H1 (cell line): ENCODE measurements at regions not wholly inside any gene's neighbourhood (a gene's known extent, or its start where the extent isn't known, plus 50 kb on each side); places are given as distances from the start of the nearest gene placed in this dataset.

Experiments
- CTCF ChIA-PET: fragments of 300-600 bp; sonication (Branson Sonifier 250); formaldehyde crosslinking; loops from one replicate; lab custom pipeline; 2021; ENCODE audit not compliant: partially characterized antibody; lab: Charles Lee
- POLR2A ChIA-PET: fragments of 300-600 bp; sonication (Branson Sonifier 250); formaldehyde crosslinking; loops from one replicate; lab custom pipeline; 2021; ENCODE audit warnings: inconsistent platforms; ENCODE audit not compliant: partially characterized antibody; lab: Charles Lee
- DNase-seq, 2 experiments: peaks; one replicate each; pipeline versions ENCODE4 v3.0.0 to v3.0.0-alpha.2; 2010 to 2022; ENCODE audit warnings: low spot score in 2 of 2, low read depth in 1 of 2, mixed read lengths in 1 of 2
- FAIRE-seq: peaks from 2 replicates; lab custom pipeline; 2011; peaks lifted over from hg19 to GRCh38; lab: Jason Lieb, UNC
- H2AFZ ChIP-seq: 2 replicates; pipeline ENCODE4 v1.8.1; 2012; ENCODE audit warnings: low read length, inconsistent platforms
- H2AK5ac ChIP-seq: 2 replicates; pipeline ENCODE4 v1.6.1; 2013; ENCODE audit warnings: low read depth, low read length
- H2BK120ac ChIP-seq: replicated peaks from 2 replicates; pipeline ENCODE3; 2013; ENCODE audit warnings: low read depth, low read length, inconsistent platforms
- H2BK12ac ChIP-seq: 2 replicates; pipeline ENCODE4 v1.6.1; 2013; ENCODE audit warnings: low read depth, low read length
- H2BK15ac ChIP-seq: 2 replicates; pipeline ENCODE4 v1.6.1; 2013; ENCODE audit warnings: low read length
- H2BK20ac ChIP-seq: 2 replicates; pipeline ENCODE4 v1.6.1; 2013; ENCODE audit warnings: low read length
- H2BK5ac ChIP-seq: 2 replicates; pipeline ENCODE4 v1.6.1; 2013; ENCODE audit warnings: low read depth, low read length
- H3K14ac ChIP-seq: 2 replicates; pipeline ENCODE4 v1.6.1; 2013; ENCODE audit warnings: inconsistent platforms; ENCODE audit not compliant: insufficient read length
- H3K18ac ChIP-seq: 2 replicates; pipeline ENCODE4 v1.6.1; 2013; ENCODE audit warnings: low read length; ENCODE audit errors: extremely low read depth
- H3K23ac ChIP-seq: 2 replicates; pipeline ENCODE4 v1.6.1; 2013; ENCODE audit warnings: inconsistent platforms; ENCODE audit not compliant: insufficient read length
- H3K23me2 ChIP-seq: 2 replicates; pipeline ENCODE4 v1.6.1; 2013; ENCODE audit warnings: low read depth, low read length
- H3K27ac ChIP-seq: 2 replicates; pipeline ENCODE4 v1.6.1; 2011; ENCODE audit warnings: low read depth, low read length, inconsistent platforms
- H3K27me3 ChIP-seq, 4 experiments: replicated peaks in 1 of 4; 1 replicate in 1 of 4; 2 replicates in 3 of 4; pipeline versions ENCODE4 v1.6.1 to v1.8.1; 2011 to 2013; ENCODE audit warnings: low read length in 3 of 4, mild to moderate bottlenecking in 3 of 4, inconsistent platforms in 2 of 4, mixed read lengths in 2 of 4, moderate library complexity in 1 of 4; ENCODE audit not compliant: control insufficient read depth in 3 of 4, insufficient read depth in 3 of 4; ENCODE audit errors: extremely low read depth in 1 of 4
- H3K36me3 ChIP-seq, 4 experiments: 2 replicates each; pipeline versions ENCODE4 v1.6.1 to v1.8.1; 2011 to 2013; ENCODE audit warnings: mild to moderate bottlenecking in 4 of 4, low read length in 3 of 4, moderate library complexity in 2 of 4, control low read depth in 1 of 4, inconsistent platforms in 1 of 4; ENCODE audit not compliant: insufficient read depth in 4 of 4, control insufficient read depth in 2 of 4
- H3K4ac ChIP-seq: replicated peaks from 2 replicates; pipeline ENCODE3; 2013; ENCODE audit warnings: low read length, low read depth, mixed read lengths, inconsistent platforms; ENCODE audit not compliant: insufficient read length
- H3K4me1 ChIP-seq, 4 experiments: replicated peaks in 1 of 4; 1 replicate in 1 of 4; 2 replicates in 3 of 4; pipeline versions ENCODE4 v1.6.1 to v1.8.1; 2011 to 2013; ENCODE audit warnings: low read length in 3 of 4, inconsistent platforms in 2 of 4, mixed read lengths in 1 of 4; ENCODE audit not compliant: insufficient read depth in 4 of 4, control insufficient read depth in 3 of 4
- H3K4me2 ChIP-seq, 2 experiments: 2 replicates each; pipeline versions ENCODE4 v1.6.1 to v1.8.1; 2011 to 2013; ENCODE audit warnings: low read depth in 2 of 2, low read length in 2 of 2, control low read depth in 1 of 2, inconsistent platforms in 1 of 2, mild to moderate bottlenecking in 1 of 2; ENCODE audit not compliant: insufficient read depth in 1 of 2
- H3K4me3 ChIP-seq, 4 experiments: fragments of 200-600, 300-600 bp in 1 of 4; sonication (generic), shearing (Covaris generic), sonication (Bioruptor Twin) in 1 of 4; 2 replicates each; pipeline versions ENCODE4 v1.5.1 to v1.8.1; 2011 to 2016; ENCODE audit warnings: low read length in 4 of 4, low read depth in 3 of 4, control low read depth in 2 of 4, inconsistent platforms in 2 of 4, mild to moderate bottlenecking in 2 of 4, mixed read lengths in 1 of 4, moderate library complexity in 1 of 4; ENCODE audit not compliant: insufficient read depth in 2 of 4; ENCODE audit errors: extremely low read depth in 1 of 4
- H3K56ac ChIP-seq: replicated peaks from 2 replicates; pipeline ENCODE3; 2013; ENCODE audit warnings: low read depth, mild to moderate bottlenecking, mixed read lengths, low read length, inconsistent platforms; ENCODE audit not compliant: insufficient read length
- H3K79me1 ChIP-seq: 2 replicates; pipeline ENCODE4 v1.6.1; 2013; ENCODE audit warnings: low read depth, low read length, control low read depth
- H3K79me2 ChIP-seq, 2 experiments: 2 replicates each; pipeline versions ENCODE4 v1.6.1 to v1.8.1; 2012 to 2013; ENCODE audit warnings: low read length in 2 of 2, mild to moderate bottlenecking in 2 of 2, inconsistent platforms in 1 of 2; ENCODE audit not compliant: insufficient read depth in 2 of 2, control insufficient read depth in 1 of 2
- H3K9ac ChIP-seq, 4 experiments: replicated peaks in 1 of 4; 1 replicate in 1 of 4; 2 replicates in 3 of 4; pipeline versions ENCODE4 v1.6.1 to v1.8.1; 2011 to 2013; ENCODE audit warnings: low read depth in 3 of 4, low read length in 3 of 4, control low read depth in 2 of 4, mild to moderate bottlenecking in 2 of 4, moderate library complexity in 2 of 4, inconsistent platforms in 1 of 4; ENCODE audit errors: extremely low read depth in 1 of 4
- H3K9me3 ChIP-seq, 2 experiments: 2 replicates each; pipeline versions ENCODE4 v1.6.1 to v1.8.1; 2012 to 2013; ENCODE audit warnings: mild to moderate bottlenecking in 2 of 2, moderate library complexity in 2 of 2, control low read depth in 1 of 2, inconsistent platforms in 1 of 2, low read depth in 1 of 2, low read length in 1 of 2, mixed read lengths in 1 of 2; ENCODE audit not compliant: insufficient read depth in 2 of 2
- H4K20me1 ChIP-seq, 2 experiments: replicated peaks in 1 of 2; 2 replicates each; pipeline versions ENCODE3 to v1.8.1; 2011 to 2013; ENCODE audit warnings: inconsistent platforms in 2 of 2, low read length in 2 of 2, mild to moderate bottlenecking in 1 of 2; ENCODE audit not compliant: insufficient read depth in 2 of 2, control insufficient read depth in 1 of 2
- H4K5ac ChIP-seq: 2 replicates; pipeline ENCODE4 v1.6.1; 2013; ENCODE audit warnings: low read length, low read depth, mixed read lengths, inconsistent platforms; ENCODE audit not compliant: insufficient read length
- H4K8ac ChIP-seq: 2 replicates; pipeline ENCODE4 v1.8.0; 2013; ENCODE audit warnings: mild to moderate bottlenecking, moderate library complexity, low read length, inconsistent platforms; ENCODE audit not compliant: insufficient read depth; ENCODE audit errors: extremely low read depth
- H4K91ac ChIP-seq: replicated peaks from 2 replicates; pipeline ENCODE3; 2013; ENCODE audit warnings: low read length, mixed read lengths, inconsistent platforms; ENCODE audit not compliant: insufficient read length
- GTF2F1 ChIP-seq: IDR thresholded peaks from 2 replicates; pipeline ENCODE4 v1.6.1; 2012; ENCODE audit warnings: low read depth, low read length, improper control_type of control experiment, borderline replicate concordance
- POLR2AphosphoS5 ChIP-seq: IDR thresholded peaks from 2 replicates; pipeline ENCODE4 v1.6.1; 2011; ENCODE audit warnings: low read depth, low read length
- POU5F1 ChIP-seq: IDR thresholded peaks from 2 replicates; pipeline ENCODE4 v1.6.1; 2011; ENCODE audit warnings: low read depth, mild to moderate bottlenecking, low read length, moderate library complexity
- SIN3A ChIP-seq, 2 experiments: IDR thresholded peaks in 1 of 2; conservative IDR thresholded peaks in 1 of 2; 2 replicates each; pipeline ENCODE4 v1.6.1; 2011 to 2012; ENCODE audit warnings: low read length in 2 of 2, improper control_type of control experiment in 1 of 2, low read depth in 1 of 2, mild to moderate bottlenecking in 1 of 2
- SP1 ChIP-seq: IDR thresholded peaks from 2 replicates; pipeline ENCODE4 v1.6.1; 2011; ENCODE audit warnings: low read depth, low read length
- WGBS, 2 experiments: shearing (Covaris generic) in 1 of 2; methylation state at CpG; one replicate each; pipeline versions ENCODE4 v1.1.6 to v1.1.7; 2013 to 2015; ENCODE audit warnings: low lambda C conversion rate in 2 of 2, mixed read lengths in 2 of 2, inconsistent platforms in 1 of 2, low coverage in 1 of 2, missing lambda C conversion rate in 1 of 2; ENCODE audit not compliant: insufficient replicate concordance in 2 of 2, insufficient coverage in 1 of 2, insufficient read length in 1 of 2; ENCODE audit errors: extremely low coverage in 1 of 2, missing lambda C conversion rate in 1 of 2; 5-methylcytosine and 5-hydroxymethylcytosine counted together

DNA sequence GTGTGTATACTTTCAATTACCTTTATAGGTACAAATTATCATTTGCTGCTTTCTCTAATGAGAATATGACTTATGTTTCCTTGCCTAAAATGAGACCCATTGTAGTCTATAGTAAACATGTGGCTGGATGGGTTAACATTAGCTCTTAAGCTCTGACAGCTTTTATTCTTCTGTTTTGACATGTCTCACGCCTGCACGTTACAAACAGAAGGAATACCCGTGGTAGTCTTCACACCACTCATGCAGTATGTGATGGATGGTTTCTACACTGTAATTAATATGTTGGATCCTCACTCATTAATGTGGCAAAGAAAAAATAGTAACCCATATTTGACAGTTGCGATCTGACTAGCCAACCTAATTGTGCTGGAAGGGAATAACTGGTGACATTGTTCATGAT lies 133.4 kb upstream of the MITF start:
- Histone ChIP-seq H2AFZ (no peak overlapping the region), H3K4me2 (no peak overlapping the region), H3K79me1 (no peaks in the 10 kb centered on the region), H2BK12ac (no peak overlapping the region), H3K4ac (no peak overlapping the region), H3K27me3 (peaks cover 0 to 1% (median 0%) of the 10 kb centered on the region in 4 experiments; a peak in 1 of 7 replicates), H3K4me3 (no peak overlapping the region), H3K27ac (no peak overlapping the region), H4K20me1 (no peaks in the 10 kb centered on the region), H2AK5ac (no peak overlapping the region), H2BK20ac (no peak overlapping the region), H3K4me1 (no peaks in the 10 kb centered on the region), H3K56ac (no peak overlapping the region), H4K91ac (no peak overlapping the region), H3K9ac (no peak overlapping the region), H3K23me2 (peaks cover under 1% of the 10 kb centered on the region; the same call in 1 of the 2 replicates), H2BK5ac (no peak overlapping the region), H3K9me3 (no peaks in the 10 kb centered on the region; a peak in 2 of 4 replicates), H4K8ac (no peak overlapping the region), H3K14ac (no peak overlapping the region), H3K36me3 (no peaks in the 10 kb centered on the region), H4K5ac (no peak overlapping the region), H2BK15ac (no peak overlapping the region), H2BK120ac (no peak overlapping the region), H3K79me2 (no peaks in the 10 kb centered on the region), H3K18ac (no peak overlapping the region), H3K23ac (no peak overlapping the region)
- WGBS, 2 experiments = 87% methylated on average over 4 of the region's 4 CpGs; no CpG with 5 or more reads in 1 of the 2 experiments
- ChIA-PET POLR2A (no interaction called here), CTCF (interaction anchor here (0.5 to 1.8 kb wide), 5 partner anchors 11 to 427 kb away, joined by 3 to 4 read pairs (median 4); no protein-coding TSS in a partner anchor)
- FAIRE-seq (no peak), DNase-seq (no peak)
- TF ChIP-seq POU5F1 (no peak), SP1 (no peak), SIN3A (conservative IDR thresholded peaks at IDR 0.05 in 1 of 2, IDR thresholded peaks at IDR 0.05 in 1 of 2; ENCODE audit: low read depth in 1 of 2, low read length in 2 of 2) (no peak), POLR2AphosphoS5 (no peak), GTF2F1 (no peak)
